ENCODE measurements at regions not wholly inside any gene's neighbourhood (a gene's known extent, or its start where the extent isn't known, plus 50 kb on each side); places are given as distances from the start of the nearest gene placed in this dataset.

DNA sequence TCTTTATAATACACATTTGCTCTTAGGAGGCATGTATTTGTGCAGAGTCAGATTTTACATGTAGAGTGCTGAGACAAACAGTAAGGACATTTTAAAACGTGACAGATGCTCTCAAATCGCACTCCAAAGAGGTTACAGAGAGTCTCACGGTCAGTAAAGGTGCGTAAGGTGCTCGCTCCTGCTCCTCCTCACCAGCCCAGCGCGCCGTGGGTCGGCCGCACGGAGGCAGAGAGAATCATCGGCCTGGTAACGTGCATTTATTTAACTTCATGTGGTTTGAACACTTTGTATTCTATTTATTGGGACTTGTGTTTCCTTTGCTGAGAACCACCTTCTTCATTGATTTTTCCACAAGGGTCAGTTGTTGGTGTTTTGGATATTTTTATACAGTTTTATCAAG is 900.1 kb downstream of the BRD1 start (continued):
- TF ChIP-seq STAT1 (IDR thresholded peaks at IDR 0.05; ENCODE audit: unreplicated experiment) (no peak), NANOG (IDR thresholded peaks at IDR 0.05; ENCODE audit: borderline replicate concordance) (no peak), JUNB (IDR thresholded peaks at IDR 0.05; ENCODE audit: unreplicated experiment) (no peak)

DNA sequence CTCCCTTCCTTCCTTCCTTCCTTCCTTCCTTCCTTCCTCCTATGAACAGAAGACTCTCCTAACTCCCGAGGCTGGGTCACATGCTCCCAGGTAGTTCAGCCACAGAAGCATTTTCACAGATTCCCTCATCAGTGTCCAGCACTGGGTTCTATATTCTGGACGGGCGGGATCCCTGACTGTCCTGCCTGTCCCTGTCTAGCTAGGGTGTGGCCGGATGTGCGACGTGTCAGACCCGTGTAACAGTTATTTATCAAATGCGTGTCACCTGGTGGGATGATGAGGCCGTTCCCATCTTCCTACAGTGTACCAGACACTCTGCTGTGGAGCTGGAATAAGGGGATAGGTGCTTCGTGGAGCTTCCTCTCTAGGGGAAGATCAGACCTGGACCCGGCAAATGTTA is 901.0 kb downstream of the BRD1 start:
- H3K27me3 Mint-ChIP-seq (ENCODE audit: insufficient read depth, low read depth, poor library complexity): peaks cover 6% of the 10 kb centered on the region
- no peak for TF ChIP-seq JUNB (IDR thresholded peaks at IDR 0.05; ENCODE audit: unreplicated experiment)
- TF ChIP-seq, protein P1, sequence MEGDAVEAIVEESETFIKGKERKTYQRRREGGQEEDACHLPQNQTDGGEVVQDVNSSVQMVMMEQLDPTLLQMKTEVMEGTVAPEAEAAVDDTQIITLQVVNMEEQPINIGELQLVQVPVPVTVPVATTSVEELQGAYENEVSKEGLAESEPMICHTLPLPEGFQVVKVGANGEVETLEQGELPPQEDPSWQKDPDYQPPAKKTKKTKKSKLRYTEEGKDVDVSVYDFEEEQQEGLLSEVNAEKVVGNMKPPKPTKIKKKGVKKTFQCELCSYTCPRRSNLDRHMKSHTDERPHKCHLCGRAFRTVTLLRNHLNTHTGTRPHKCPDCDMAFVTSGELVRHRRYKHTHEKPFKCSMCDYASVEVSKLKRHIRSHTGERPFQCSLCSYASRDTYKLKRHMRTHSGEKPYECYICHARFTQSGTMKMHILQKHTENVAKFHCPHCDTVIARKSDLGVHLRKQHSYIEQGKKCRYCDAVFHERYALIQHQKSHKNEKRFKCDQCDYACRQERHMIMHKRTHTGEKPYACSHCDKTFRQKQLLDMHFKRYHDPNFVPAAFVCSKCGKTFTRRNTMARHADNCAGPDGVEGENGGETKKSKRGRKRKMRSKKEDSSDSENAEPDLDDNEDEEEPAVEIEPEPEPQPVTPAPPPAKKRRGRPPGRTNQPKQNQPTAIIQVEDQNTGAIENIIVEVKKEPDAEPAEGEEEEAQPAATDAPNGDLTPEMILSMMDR (conservative IDR thresholded peaks at IDR 0.05; ENCODE audit: low read depth in 2 of 2): no peak

DNA sequence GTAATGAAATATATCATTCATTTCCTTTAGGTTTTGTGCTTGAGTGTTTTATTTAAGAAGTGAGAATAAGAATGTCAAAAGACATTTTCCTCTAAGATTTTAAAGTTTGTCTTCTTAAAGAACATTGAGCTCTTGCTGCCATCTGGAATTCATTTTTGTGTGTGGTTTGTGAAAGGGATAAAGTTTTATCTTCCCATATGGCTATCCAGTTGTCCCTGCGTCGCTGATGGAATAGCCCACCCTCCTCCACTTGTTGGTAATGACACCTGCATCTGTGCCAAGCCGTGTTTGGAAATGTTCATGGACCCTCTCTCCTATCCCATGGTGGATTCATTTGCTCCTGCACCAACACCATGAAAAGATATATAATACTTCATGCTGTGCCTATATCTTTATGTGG is 901.5 kb downstream of the BRD1 start:
- Histone ChIP-seq H3K4me2 (no peak overlapping the region), H3K27ac (ENCODE audit: low read depth) (no peak overlapping the region), H3K9me2 (ENCODE audit: insufficient read depth) (no peaks in the 10 kb centered on the region), H4K20me1 (replicated peaks; ENCODE audit: insufficient read depth) (no peaks in the 10 kb centered on the region), H3K4me1 (ENCODE audit: insufficient read depth) (no peaks in the 10 kb centered on the region), H3K36me3 (ENCODE audit: insufficient read depth) (peaks cover 12% of the 10 kb centered on the region; the same call in 1 of the 2 replicates), H3K79me2 (replicated peaks; ENCODE audit: insufficient read depth) (no peaks in the 10 kb centered on the region), H3F3A (replicated peaks; ENCODE audit: low read depth) (no peaks in the 10 kb centered on the region), H3K4me3 (no peak overlapping the region), H3K27me3 (ENCODE audit: insufficient read depth) (no peaks in the 10 kb centered on the region), H2AFZ (no peak overlapping the region)
- no peak overlapping the region for H3K4me3 Mint-ChIP-seq
- no peaks in the 10 kb centered on the region for H3K9me3 Mint-ChIP-seq
- H3K4me1 Mint-ChIP-seq: no peaks in the 10 kb centered on the region; the same call in 2 of the 3 replicates
- DNase-seq (ENCODE audit: low spot score) (no peak), ATAC-seq (no peak)
- peaks cover 7% of the 10 kb centered on the region for H3K27me3 Mint-ChIP-seq (ENCODE audit: insufficient read depth, low read depth, poor library complexity)
- no peaks in the 10 kb centered on the region for H3K36me3 Mint-ChIP-seq (ENCODE audit: low read depth)
- H3K27ac Mint-ChIP-seq: no peak overlapping the region
- TF ChIP-seq EZH2 (IDR thresholded peaks at IDR 0.05; ENCODE audit: low read depth, unreplicated experiment): no peak
- no peak for TF ChIP-seq NANOG (IDR thresholded peaks at IDR 0.05; ENCODE audit: borderline replicate concordance)
- TF ChIP-seq ZNF114 (CRISPR knock-in tag; IDR thresholded peaks at IDR 0.05): no peak
- TF ChIP-seq ZNF331 (CRISPR knock-in tag; IDR thresholded peaks at IDR 0.05; ENCODE audit: low read depth): no peak
- no peak for TF ChIP-seq POLR2AphosphoS5 (IDR thresholded peaks at IDR 0.05; ENCODE audit: low read depth)
- TF ChIP-seq, protein P2, sequence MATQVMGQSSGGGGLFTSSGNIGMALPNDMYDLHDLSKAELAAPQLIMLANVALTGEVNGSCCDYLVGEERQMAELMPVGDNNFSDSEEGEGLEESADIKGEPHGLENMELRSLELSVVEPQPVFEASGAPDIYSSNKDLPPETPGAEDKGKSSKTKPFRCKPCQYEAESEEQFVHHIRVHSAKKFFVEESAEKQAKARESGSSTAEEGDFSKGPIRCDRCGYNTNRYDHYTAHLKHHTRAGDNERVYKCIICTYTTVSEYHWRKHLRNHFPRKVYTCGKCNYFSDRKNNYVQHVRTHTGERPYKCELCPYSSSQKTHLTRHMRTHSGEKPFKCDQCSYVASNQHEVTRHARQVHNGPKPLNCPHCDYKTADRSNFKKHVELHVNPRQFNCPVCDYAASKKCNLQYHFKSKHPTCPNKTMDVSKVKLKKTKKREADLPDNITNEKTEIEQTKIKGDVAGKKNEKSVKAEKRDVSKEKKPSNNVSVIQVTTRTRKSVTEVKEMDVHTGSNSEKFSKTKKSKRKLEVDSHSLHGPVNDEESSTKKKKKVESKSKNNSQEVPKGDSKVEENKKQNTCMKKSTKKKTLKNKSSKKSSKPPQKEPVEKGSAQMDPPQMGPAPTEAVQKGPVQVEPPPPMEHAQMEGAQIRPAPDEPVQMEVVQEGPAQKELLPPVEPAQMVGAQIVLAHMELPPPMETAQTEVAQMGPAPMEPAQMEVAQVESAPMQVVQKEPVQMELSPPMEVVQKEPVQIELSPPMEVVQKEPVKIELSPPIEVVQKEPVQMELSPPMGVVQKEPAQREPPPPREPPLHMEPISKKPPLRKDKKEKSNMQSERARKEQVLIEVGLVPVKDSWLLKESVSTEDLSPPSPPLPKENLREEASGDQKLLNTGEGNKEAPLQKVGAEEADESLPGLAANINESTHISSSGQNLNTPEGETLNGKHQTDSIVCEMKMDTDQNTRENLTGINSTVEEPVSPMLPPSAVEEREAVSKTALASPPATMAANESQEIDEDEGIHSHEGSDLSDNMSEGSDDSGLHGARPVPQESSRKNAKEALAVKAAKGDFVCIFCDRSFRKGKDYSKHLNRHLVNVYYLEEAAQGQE (IDR thresholded peaks at IDR 0.05; ENCODE audit: unreplicated experiment): no peak
- no peak for TF ChIP-seq STAT1 (IDR thresholded peaks at IDR 0.05; ENCODE audit: unreplicated experiment)
- no peak for TF ChIP-seq CREB1 (CRISPR knock-in tag; IDR thresholded peaks at IDR 0.05; ENCODE audit: low read depth)
- TF ChIP-seq, protein P3, sequence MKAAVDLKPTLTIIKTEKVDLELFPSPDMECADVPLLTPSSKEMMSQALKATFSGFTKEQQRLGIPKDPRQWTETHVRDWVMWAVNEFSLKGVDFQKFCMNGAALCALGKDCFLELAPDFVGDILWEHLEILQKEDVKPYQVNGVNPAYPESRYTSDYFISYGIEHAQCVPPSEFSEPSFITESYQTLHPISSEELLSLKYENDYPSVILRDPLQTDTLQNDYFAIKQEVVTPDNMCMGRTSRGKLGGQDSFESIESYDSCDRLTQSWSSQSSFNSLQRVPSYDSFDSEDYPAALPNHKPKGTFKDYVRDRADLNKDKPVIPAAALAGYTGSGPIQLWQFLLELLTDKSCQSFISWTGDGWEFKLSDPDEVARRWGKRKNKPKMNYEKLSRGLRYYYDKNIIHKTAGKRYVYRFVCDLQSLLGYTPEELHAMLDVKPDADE (IDR thresholded peaks at IDR 0.05): no peak

More for the DNA sequence above, 901.0 kb downstream of the BRD1 start:
- ATAC-seq (no peak), DNase-seq (ENCODE audit: low spot score) (no peak)
- H3K4me1 Mint-ChIP-seq: no peaks in the 10 kb centered on the region; the same call in 2 of the 3 replicates
- Histone ChIP-seq H2AFZ (no peak overlapping the region), H3K36me3 (ENCODE audit: insufficient read depth) (peaks cover 12% of the 10 kb centered on the region; the same call in 1 of the 2 replicates), H3K27ac (ENCODE audit: low read depth) (no peak overlapping the region), H3K4me1 (ENCODE audit: insufficient read depth) (no peaks in the 10 kb centered on the region), H4K20me1 (replicated peaks; ENCODE audit: insufficient read depth) (no peaks in the 10 kb centered on the region), H3K79me2 (replicated peaks; ENCODE audit: insufficient read depth) (no peaks in the 10 kb centered on the region), H3K4me2 (no peak overlapping the region), H3K4me3 (no peak overlapping the region), H3K27me3 (ENCODE audit: insufficient read depth) (no peaks in the 10 kb centered on the region), H3F3A (replicated peaks; ENCODE audit: low read depth) (no peaks in the 10 kb centered on the region), H3K9me2 (ENCODE audit: insufficient read depth) (no peaks in the 10 kb centered on the region)
- no peak overlapping the region for H3K27ac Mint-ChIP-seq
- no peaks in the 10 kb centered on the region for H3K9me3 Mint-ChIP-seq
- no peak overlapping the region for H3K4me3 Mint-ChIP-seq
- H3K36me3 Mint-ChIP-seq (ENCODE audit: low read depth): no peaks in the 10 kb centered on the region

Data from GM23338 (cell line).